SK-N-MC (cell line): ENCODE measurements at regions not wholly inside any gene's neighbourhood (a gene's known extent, or its start where the extent isn't known, plus 50 kb on each side); places are given as distances from the start of the nearest gene placed in this dataset.
"Not testable (repeated sequence)": the region's sequence is repeated elsewhere in the genome, so short reads cannot be mapped to it uniquely, and the experiment has no call there.

Experiments
- EZH2 ChIP-seq: fragments of 200-600 bp; sonication (generic); IDR thresholded peaks from one replicate; pipeline ENCODE4 v1.6.1; 2017; ENCODE audit warnings: antibody characterized with exemption
- POLR2AphosphoS5 ChIP-seq: IDR thresholded peaks from 2 replicates; pipeline ENCODE4 v1.6.1; 2012; ENCODE audit warnings: mild to moderate bottlenecking, low read depth, low read length, borderline replicate concordance

- TF ChIP-seq POLR2AphosphoS5, EZH2: not testable (repeated sequence)
Observed at GRCh38 chr2:145880997-145881396, 1361.1 kb upstream of the ZEB2 start.
